Neuron (in vitro differentiated cells): ENCODE measurements at regions not wholly inside any gene's neighbourhood (a gene's known extent, or its start where the extent isn't known, plus 50 kb on each side); places are given as distances from the start of the nearest gene placed in this dataset.
"Not testable (repeated sequence)": the region's sequence is repeated elsewhere in the genome, so short reads cannot be mapped to it uniquely, and the experiment has no call there.

ENCODE experiments used
- H2AFZ ChIP-seq: one replicate; pipeline ENCODE4 v1.6.1; 2013; ENCODE audit warnings: low read depth, mild to moderate bottlenecking, inconsistent platforms, low read length, moderate library complexity
- H3K27me3 ChIP-seq: one replicate; pipeline ENCODE4 v1.6.1; 2013; ENCODE audit warnings: low read length; ENCODE audit not compliant: insufficient read depth
- H3K36me3 ChIP-seq: one replicate; pipeline ENCODE4 v1.6.1; 2013; ENCODE audit warnings: low read length; ENCODE audit not compliant: insufficient read depth
- H3K4me1 ChIP-seq: one replicate; pipeline ENCODE4 v1.6.1; 2013; ENCODE audit warnings: low read length; ENCODE audit not compliant: insufficient read depth
- H3K4me3 ChIP-seq: 2 replicates; pipeline ENCODE4 v1.5.1; 2013; ENCODE audit warnings: mild to moderate bottlenecking, low read length, moderate library complexity
- H3K9me3 ChIP-seq: one replicate; pipeline ENCODE4 v1.6.1; 2013; ENCODE audit warnings: low read length

DNA sequence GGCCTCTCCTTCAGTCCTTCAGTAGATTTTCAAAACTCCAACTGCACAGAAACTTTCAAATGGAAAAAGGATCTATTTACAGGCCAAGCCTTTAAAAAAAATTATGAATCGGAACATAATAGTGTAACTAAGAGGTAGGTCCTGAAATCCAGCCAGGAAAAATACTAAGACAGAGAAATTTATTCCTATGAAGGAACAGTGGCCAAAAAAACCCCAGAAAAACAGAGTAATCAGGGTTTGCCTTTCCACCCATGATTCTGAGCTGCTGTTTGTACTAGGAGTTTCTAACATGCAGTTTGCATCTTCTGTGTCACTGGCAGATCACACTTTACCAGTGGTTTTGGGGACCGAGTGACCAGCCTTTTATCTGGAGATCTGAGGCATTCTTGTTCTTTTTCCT, 93.1 kb upstream of the TMED7 start:
- H3K36me3 ChIP-seq, result no peaks in the 10 kb centered on the region
- no peak overlapping the region for H2AFZ ChIP-seq
- no peaks in the 10 kb centered on the region for H3K27me3 ChIP-seq
- peaks cover 5% of the 10 kb centered on the region for H3K4me1 ChIP-seq
- H3K9me3 ChIP-seq, result no peaks in the 10 kb centered on the region
- no peak overlapping the region for H3K4me3 ChIP-seq

DNA sequence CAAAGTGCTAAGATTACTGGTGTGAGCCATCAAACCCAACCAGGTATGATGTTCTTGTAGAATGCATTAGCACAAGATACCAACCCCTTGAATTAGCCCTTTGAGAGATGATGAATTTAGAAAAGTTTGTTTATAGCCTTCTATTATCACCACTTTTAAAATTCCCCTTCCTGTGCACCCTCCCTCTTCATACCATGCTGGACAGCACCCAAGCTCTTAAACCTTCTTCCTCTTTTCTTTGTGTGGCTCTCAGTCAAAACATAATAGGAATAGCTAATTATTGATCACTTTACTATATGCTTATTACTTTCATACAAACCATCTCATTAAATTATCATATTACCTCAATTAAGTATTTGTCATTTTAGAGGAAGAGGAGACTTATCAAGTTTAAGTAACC, 87.6 kb upstream of the TMED7 start:
- Histone ChIP-seq H3K9me3 (no peaks in the 10 kb centered on the region), H3K27me3 (no peaks in the 10 kb centered on the region), H3K4me1 (peaks cover 8% of the 10 kb centered on the region), H2AFZ (no peak overlapping the region), H3K4me3 (no peak overlapping the region), H3K36me3 (no peaks in the 10 kb centered on the region)

DNA sequence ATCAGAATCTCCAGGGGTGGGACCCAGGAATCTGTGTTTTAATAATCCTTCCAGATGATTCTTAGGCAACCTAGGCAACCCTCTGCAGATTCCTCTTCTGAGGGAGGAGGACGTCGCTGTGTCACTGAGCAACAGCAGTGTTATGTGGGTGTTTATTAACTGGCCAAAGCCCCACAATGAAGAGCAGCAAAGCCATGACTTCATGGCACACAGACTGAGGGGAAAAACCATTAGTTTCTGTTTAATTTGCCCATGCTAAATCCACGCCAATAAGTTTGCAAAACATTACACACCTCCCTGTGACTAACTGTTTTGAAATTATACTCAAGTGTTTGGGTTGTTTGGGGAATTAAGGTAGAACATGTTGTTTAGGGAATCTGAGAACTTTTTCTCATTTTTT, 83.7 kb upstream of the TMED7 start:
- Histone ChIP-seq H3K4me3 (no peak overlapping the region), H3K9me3 (no peaks in the 10 kb centered on the region), H3K4me1 (peaks cover 8% of the 10 kb centered on the region), H2AFZ (peak overlapping the region; percentile 10), H3K27me3 (no peaks in the 10 kb centered on the region), H3K36me3 (no peaks in the 10 kb centered on the region)

DNA sequence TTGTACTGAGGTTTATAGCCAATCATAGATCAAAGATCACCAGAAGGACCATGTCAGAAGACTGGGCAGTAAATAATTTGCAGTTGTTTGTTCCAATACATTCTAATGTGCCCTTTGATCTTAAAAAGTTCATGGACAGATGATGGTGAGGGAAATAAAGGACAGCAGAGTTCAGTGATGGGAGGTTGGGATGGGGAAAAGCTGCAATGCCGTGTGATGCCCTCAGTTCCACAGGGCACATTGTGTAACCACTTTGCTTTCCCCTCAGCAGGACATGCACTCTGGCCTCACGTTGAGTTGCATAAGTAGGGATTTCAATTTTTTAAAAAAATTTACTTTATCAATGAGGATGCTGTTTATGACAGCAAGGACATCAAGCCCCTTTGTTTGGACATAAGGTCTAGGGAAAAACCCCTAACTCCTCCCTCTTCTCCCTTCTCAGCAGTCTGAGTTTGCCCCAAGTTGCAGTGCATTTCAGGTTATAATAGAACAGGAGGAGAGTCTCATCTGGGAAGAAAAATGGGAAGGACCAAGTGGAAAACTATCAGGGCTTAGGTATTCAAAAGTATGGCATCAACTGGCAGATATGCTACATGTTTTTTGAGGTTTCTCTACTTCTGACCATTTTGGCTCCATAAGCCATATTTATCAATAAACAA, 83.1 kb upstream of the TMED7 start:
- no peaks in the 10 kb centered on the region for H3K9me3 ChIP-seq
- H3K4me3 ChIP-seq, result no peak overlapping the region
- no peaks in the 10 kb centered on the region for H3K27me3 ChIP-seq
- peaks cover 8% of the 10 kb centered on the region for H3K4me1 ChIP-seq
- no peak overlapping the region for H2AFZ ChIP-seq
- no peaks in the 10 kb centered on the region for H3K36me3 ChIP-seq

DNA sequence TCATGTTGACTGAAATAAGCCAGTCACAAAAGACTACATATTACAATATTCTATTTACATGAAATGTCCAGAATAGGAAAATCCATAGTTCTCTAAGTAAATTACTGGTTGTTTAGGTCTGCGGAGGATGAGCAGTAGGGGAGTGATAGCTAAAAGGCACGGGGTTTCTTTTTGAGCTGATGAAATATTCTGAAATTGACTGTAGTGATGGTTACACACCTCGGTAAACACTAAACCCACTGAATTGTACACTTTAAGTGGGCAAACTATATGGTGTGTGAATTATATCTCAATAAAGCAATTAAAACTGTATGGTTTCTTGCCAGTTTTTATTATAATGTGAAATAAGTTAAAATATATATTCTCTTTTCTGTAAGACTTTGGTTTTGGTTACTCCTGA, 77.7 kb upstream of the TMED7 start:
- Histone ChIP-seq H3K36me3 (no peaks in the 10 kb centered on the region), H2AFZ (no peak overlapping the region), H3K9me3 (no peaks in the 10 kb centered on the region), H3K27me3 (no peaks in the 10 kb centered on the region), H3K4me1 (no peaks in the 10 kb centered on the region), H3K4me3 (no peak overlapping the region)

DNA sequence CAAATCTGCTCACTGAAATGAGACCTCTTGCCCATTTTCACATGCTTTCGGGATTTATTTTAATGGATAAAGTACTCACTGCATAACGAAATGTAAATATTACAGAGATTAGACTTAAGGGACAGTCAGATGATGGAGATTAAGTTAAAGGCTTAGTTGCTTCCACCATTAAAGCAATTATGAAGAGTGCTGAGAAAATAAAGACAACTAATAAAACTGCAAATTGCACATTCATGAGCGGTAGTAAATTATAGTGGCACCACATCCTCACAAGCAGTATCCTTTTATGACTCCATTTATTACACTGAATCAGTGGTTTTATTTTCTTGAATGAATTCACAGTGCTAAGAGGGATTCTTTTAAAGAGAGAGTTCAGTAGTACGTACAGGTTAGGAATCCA, 76.2 kb upstream of the TMED7 start:
- H2AFZ ChIP-seq, result no peak overlapping the region

DNA sequence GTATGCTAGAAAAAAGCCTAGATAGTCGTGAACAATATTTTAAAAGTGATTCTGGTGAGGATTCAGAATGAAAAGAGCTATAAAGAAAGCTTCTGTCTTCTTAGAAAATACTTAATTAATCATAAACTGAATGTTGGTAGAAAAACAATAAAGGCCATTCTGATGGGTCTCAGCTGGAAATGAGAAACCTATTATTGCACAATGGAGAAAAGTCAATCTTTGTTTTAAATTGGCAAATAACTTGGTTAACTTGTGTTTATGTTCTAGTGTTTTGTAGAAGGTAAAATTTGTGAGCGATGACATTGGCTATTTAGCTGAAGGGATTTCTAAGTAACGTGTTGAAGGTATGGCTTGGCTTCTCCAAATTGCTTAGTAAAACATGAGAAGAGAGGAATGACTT, 74.1 kb upstream of the TMED7 start:
- Histone ChIP-seq H3K4me1 (no peaks in the 10 kb centered on the region), H3K36me3 (no peaks in the 10 kb centered on the region), H3K4me3 (no peak overlapping the region), H3K27me3 (no peaks in the 10 kb centered on the region), H2AFZ (no peak overlapping the region), H3K9me3 (no peaks in the 10 kb centered on the region)

More for the DNA sequence above, 76.2 kb upstream of the TMED7 start:
- H3K9me3 ChIP-seq, result no peaks in the 10 kb centered on the region
- H3K36me3 ChIP-seq, result no peaks in the 10 kb centered on the region
- no peaks in the 10 kb centered on the region for H3K27me3 ChIP-seq
- no peak overlapping the region for H3K4me3 ChIP-seq
- no peaks in the 10 kb centered on the region for H3K4me1 ChIP-seq

DNA sequence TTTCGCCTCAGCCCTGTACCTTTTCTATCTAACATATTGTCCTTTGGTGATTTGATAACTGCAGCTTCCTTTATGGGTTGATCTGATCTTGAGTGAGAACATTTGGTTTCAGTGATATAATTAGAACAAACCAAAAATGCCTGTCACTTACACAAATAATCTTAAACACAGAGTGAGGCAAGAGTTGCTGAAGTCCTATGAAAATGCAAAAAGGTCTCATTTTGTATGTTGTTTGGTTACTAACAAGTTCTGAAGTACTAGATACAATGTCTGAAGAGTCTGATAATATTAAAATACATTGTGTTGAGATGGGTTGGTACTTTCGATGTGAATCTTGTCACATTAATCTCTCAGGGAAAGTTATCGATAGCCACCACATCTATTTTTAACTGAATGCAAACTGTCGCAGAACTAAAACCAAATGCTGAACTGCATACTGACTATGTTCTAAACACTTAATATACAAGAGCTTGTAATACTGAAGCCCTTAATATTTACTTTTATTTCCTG, 70.4 kb upstream of the TMED7 start:
- H3K27me3 ChIP-seq, result no peaks in the 10 kb centered on the region
- no peaks in the 10 kb centered on the region for H3K36me3 ChIP-seq
- H3K9me3 ChIP-seq, result no peaks in the 10 kb centered on the region
- H2AFZ ChIP-seq, result no peak overlapping the region
- H3K4me1 ChIP-seq, result no peaks in the 10 kb centered on the region
- no peak overlapping the region for H3K4me3 ChIP-seq

DNA sequence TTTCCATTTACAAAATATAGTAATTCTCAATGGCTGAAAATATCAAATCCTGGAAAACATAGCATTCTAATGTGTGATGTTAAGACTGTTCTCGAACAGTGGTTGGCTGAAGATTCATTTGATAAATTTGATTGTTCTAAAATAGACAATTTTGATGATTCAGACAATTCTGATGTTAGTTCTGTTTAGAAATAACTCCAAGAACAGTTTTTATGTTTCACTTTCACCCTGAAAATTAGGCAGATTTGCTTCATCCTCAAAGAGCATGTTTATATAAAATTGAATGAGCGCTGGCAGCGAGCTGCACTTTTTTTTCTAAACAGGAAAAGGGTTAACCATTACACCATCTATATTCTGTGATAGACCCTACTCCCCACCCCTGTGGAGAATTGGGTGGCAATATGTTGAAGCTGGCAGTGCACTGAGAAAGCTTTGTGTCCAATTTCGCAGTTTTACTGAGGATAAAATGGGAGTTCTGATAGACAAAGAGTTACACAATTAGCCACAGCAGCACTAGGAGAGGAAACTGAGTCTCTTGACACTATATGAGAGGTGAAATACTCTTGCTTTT, 69.6 kb upstream of the TMED7 start:
- H3K4me1 ChIP-seq, result no peaks in the 10 kb centered on the region
- H3K36me3 ChIP-seq, result no peaks in the 10 kb centered on the region
- no peaks in the 10 kb centered on the region for H3K27me3 ChIP-seq
- H2AFZ ChIP-seq, result no peak overlapping the region
- H3K9me3 ChIP-seq, result no peaks in the 10 kb centered on the region
- H3K4me3 ChIP-seq, result no peak overlapping the region

DNA sequence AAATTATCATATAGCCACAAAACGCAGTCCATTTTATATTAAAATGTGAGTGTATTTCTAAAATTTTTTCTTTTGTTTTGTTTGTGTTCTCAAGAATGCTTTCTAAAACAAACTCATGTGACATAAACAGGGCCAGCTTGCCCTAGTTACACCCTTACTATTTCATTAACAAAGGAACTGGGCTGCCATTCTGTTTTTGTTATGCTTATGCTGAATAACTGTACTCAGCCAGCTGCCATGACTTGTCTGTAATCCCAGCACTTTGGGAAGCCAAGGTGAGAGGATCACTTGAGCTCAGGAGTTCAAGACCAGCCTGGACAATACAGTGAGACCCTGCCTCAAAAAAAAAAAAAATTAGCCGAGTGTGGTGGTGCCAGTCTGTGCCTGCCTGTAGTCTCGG, 66.0 kb upstream of the TMED7 start:
- H3K36me3 ChIP-seq, H2AFZ ChIP-seq: not testable (repeated sequence)

DNA sequence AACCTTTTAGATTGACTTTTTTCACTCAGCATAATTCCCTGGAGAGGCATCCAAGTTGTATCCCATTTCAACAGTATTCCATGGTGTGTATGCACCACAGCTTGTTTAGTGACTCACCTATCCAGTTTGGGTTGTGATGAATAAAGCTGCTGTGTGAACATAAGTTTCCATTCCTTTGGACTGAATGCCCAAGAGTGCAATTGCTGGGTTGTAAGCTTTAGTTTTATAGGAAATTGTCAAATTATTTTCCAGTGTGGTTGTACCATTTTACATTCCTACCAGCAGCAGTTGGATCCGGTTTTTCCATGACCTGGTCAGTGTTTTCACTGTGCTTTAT, 60.9 kb upstream of the TMED7 start:
- Histone ChIP-seq H2AFZ (no peak overlapping the region), H3K4me1 (no peaks in the 10 kb centered on the region), H3K4me3 (no peak overlapping the region), H3K36me3 (no peaks in the 10 kb centered on the region), H3K9me3 (peaks cover 2% of the 10 kb centered on the region), H3K27me3 (no peaks in the 10 kb centered on the region)

More for the DNA sequence above, 66.0 kb upstream of the TMED7 start:
- not testable (repeated sequence) for H3K4me1 ChIP-seq, H3K9me3 ChIP-seq, H3K27me3 ChIP-seq, H3K4me3 ChIP-seq

DNA sequence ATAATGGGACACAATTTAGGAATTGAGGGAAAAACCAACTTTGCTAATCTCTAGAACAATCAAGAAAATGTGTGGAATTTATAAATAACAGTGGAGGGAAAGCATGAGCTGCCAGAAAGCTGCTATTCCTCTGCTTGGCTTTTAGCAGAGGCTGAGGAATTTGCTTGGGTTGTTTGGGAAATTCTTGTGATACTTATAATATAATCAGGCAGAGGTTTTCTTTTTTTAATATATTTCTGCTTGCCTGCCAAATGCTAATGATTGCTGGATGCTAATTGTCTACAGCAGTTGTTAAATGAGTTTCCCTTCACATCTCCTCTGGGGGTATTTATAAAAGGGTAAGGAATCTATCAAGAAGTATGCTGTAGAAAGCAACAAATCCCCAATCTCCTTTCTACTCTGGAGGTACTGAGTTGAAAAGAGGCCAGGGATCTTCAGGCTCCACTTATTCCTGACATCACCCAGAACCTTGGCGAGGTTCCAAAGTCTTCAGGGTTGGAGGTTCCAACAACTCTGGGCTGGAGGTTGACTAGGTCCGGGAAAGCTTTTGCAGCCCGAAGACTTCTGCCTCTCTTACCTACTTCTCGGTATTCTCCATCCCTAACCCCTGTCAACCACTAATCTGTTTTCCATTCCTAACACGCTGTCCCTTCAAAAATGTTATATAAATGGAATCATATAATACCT, 60.4 kb upstream of the TMED7 start:
- no peak overlapping the region for H2AFZ ChIP-seq
- peaks cover 2% of the 10 kb centered on the region for H3K9me3 ChIP-seq
- no peak overlapping the region for H3K4me3 ChIP-seq
- H3K36me3 ChIP-seq, result no peaks in the 10 kb centered on the region
- no peaks in the 10 kb centered on the region for H3K27me3 ChIP-seq
- H3K4me1 ChIP-seq, result no peaks in the 10 kb centered on the region

DNA sequence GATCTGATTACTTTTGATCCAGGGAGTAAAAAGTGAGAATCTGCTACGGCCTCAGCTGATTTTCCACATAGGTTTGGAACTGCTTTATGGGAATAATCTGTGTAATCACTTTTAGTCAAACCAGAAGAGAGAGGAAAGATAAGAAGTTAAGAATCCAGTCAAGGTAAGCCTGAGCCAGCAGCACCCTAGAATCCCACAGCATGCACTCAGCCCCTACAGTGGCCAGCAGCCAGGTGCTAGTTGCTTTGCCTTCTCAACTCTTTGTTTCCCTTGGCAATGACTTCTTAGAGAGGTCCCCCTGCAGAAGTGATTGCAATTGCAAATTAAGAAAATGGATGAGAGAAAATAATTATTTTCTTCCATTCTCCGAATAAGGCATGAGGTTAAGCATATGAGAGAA, 59.7 kb upstream of the TMED7 start:
- no peak overlapping the region for H3K4me3 ChIP-seq
- H3K9me3 ChIP-seq, result peaks cover 2% of the 10 kb centered on the region
- H3K27me3 ChIP-seq, result no peaks in the 10 kb centered on the region
- H3K4me1 ChIP-seq, result no peaks in the 10 kb centered on the region
- H3K36me3 ChIP-seq, result no peaks in the 10 kb centered on the region
- H2AFZ ChIP-seq, result no peak overlapping the region
